CD8-positive, alpha-beta memory T cell (primary cell): ENCODE measurements at regions not wholly inside any gene's neighbourhood (a gene's known extent, or its start where the extent isn't known, plus 50 kb on each side); places are given as distances from the start of the nearest gene placed in this dataset.

ENCODE experiments used
- CTCF ChIA-PET: fragments of 350-600 bp; sonication (Branson Sonifier 250); formaldehyde crosslinking; loops from one replicate; lab custom pipeline; 2021; ENCODE audit warnings: antibody characterized with exemption; lab: Charles Lee
- POLR2A ChIA-PET: fragments of 350-600 bp; sonication (Branson Sonifier 250); formaldehyde crosslinking; loops from one replicate; lab custom pipeline; 2021; ENCODE audit warnings: antibody characterized with exemption; lab: Charles Lee
- DNase-seq, 5 donors: peaks; one replicate each; pipeline versions ENCODE4 v3.0.0 to v3.0.0-alpha.2; 2020 to 2022; ENCODE audit warnings: mixed read lengths in 1 of 5
- H3K27ac ChIP-seq: one replicate; pipeline ENCODE4 v1.7.0; 2013; ENCODE audit warnings: low read depth, mild to moderate bottlenecking, low read length, moderate library complexity
- H3K27me3 ChIP-seq: 2 replicates; pipeline ENCODE4 v1.7.0; 2013; ENCODE audit warnings: low read length, mild to moderate bottlenecking; ENCODE audit not compliant: insufficient read depth, poor library complexity, severe bottlenecking
- H3K36me3 ChIP-seq: 2 replicates; pipeline ENCODE4 v1.7.0; 2013; ENCODE audit warnings: mild to moderate bottlenecking, low read length, moderate library complexity; ENCODE audit not compliant: insufficient read depth
- H3K4me1 ChIP-seq: 2 replicates; pipeline ENCODE4 v1.7.0; 2013; ENCODE audit warnings: mild to moderate bottlenecking, low read length, moderate library complexity; ENCODE audit not compliant: insufficient read depth
- H3K4me3 ChIP-seq: 2 replicates; pipeline ENCODE4 v1.7.0; 2013; ENCODE audit warnings: mild to moderate bottlenecking, low read length
- H3K9me3 ChIP-seq: 2 replicates; pipeline ENCODE4 v1.7.0; 2013; ENCODE audit warnings: mild to moderate bottlenecking, low read length
- H3K27ac Mint-ChIP-seq, 8 donors: one replicate each; pipeline ENCODE4 v1.8.0; 2020 to 2021; ENCODE audit warnings: mixed read lengths in 8 of 8, mild to moderate bottlenecking in 6 of 8, inconsistent platforms in 3 of 8, moderate library complexity in 3 of 8
- H3K27me3 Mint-ChIP-seq, 2 donors: one replicate each; pipeline ENCODE4 v1.8.0; 2020 to 2021; ENCODE audit warnings: mixed read lengths in 2 of 2, mild to moderate bottlenecking in 1 of 2, moderate library complexity in 1 of 2
- H3K36me3 Mint-ChIP-seq, 3 donors: one replicate each; pipeline ENCODE4 v1.8.0; 2020 to 2021; ENCODE audit warnings: mixed read lengths in 3 of 3, inconsistent platforms in 1 of 3, mild to moderate bottlenecking in 1 of 3
- H3K4me1 Mint-ChIP-seq, 3 donors: one replicate each; pipeline ENCODE4 v1.8.0; 2020 to 2021; ENCODE audit warnings: mixed read lengths in 3 of 3, inconsistent platforms in 1 of 3, mild to moderate bottlenecking in 1 of 3
- H3K4me3 Mint-ChIP-seq, 7 donors: one replicate each; pipeline ENCODE4 v1.8.0; 2020 to 2021; ENCODE audit warnings: mixed read lengths in 7 of 7, mild to moderate bottlenecking in 6 of 7, moderate library complexity in 4 of 7, inconsistent platforms in 2 of 7
- H3K9me3 Mint-ChIP-seq, 5 donors: one replicate each; pipeline ENCODE4 v1.8.0; 2020 to 2022; ENCODE audit warnings: mixed read lengths in 5 of 5, mild to moderate bottlenecking in 3 of 5, moderate library complexity in 2 of 5, inconsistent platforms in 1 of 5

- ChIA-PET POLR2A (no interaction called here), CTCF (no interaction called here)
- H3K36me3 ChIP-seq: no peaks in the 10 kb centered on the region
- H3K4me3 ChIP-seq: no peak overlapping the region
- no peaks in the 10 kb centered on the region for H3K36me3 Mint-ChIP-seq
- no peaks in the 10 kb centered on the region for H3K27me3 ChIP-seq
- no peak overlapping the region for H3K27ac Mint-ChIP-seq
- DNase-seq: no peak
- H3K27ac ChIP-seq: no peak overlapping the region
- H3K27me3 Mint-ChIP-seq: no peaks in the 10 kb centered on the region
- H3K4me1 ChIP-seq: no peaks in the 10 kb centered on the region
- H3K4me3 Mint-ChIP-seq: no peak overlapping the region
- no peaks in the 10 kb centered on the region for H3K9me3 ChIP-seq
- no peaks in the 10 kb centered on the region for H3K4me1 Mint-ChIP-seq
- H3K9me3 Mint-ChIP-seq: peaks cover 0 to 7% (median 0%) of the 10 kb centered on the region in 5 donors
Observed at GRCh38 chr6:121998631-121999030, 400.8 kb upstream of the HSF2 start.

DNA sequence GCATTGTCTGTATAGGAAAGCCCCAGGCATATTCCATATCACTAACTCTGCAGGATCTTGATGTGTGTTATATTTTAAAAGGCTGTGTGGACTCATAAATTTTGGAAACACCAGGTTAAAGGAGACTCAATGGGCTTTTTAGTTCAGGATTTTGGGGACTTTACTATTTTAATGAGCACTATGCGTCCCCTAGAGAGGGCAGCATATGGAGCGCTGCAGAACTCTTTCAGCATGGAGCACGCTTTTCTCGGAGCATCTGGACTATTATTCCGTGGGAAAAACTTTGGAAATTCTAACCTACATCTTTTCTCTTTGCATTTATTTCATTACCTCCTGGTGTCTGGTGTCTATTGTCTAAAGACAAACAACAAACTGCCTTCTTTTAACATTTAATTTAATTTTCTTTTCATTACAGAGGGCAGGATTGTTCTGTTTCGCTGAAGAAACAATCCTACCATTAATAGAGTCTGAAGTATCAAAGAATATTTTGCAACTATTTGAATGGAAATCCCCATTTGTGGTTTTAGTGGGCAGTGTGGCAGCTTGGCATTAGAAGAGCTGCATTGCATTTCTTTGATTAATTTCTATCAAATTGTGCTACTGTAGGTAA is 399.9 kb upstream of the HSF2 start:
- CTCF ChIA-PET: no interaction called here
- H3K27me3 ChIP-seq: no peaks in the 10 kb centered on the region
- POLR2A ChIA-PET: no interaction called here
- H3K4me3 ChIP-seq: no peak overlapping the region
- peaks cover 0 to 7% (median 2%) of the 10 kb centered on the region in 5 donors for H3K9me3 Mint-ChIP-seq
- no peak for DNase-seq
- H3K27ac Mint-ChIP-seq: no peak overlapping the region
- no peaks in the 10 kb centered on the region for H3K4me1 ChIP-seq
- no peaks in the 10 kb centered on the region for H3K36me3 Mint-ChIP-seq
- H3K4me1 Mint-ChIP-seq: no peaks in the 10 kb centered on the region
- no peak overlapping the region for H3K27ac ChIP-seq
- no peaks in the 10 kb centered on the region for H3K9me3 ChIP-seq
- no peaks in the 10 kb centered on the region for H3K27me3 Mint-ChIP-seq
- H3K4me3 Mint-ChIP-seq: no peak overlapping the region
- no peaks in the 10 kb centered on the region for H3K36me3 ChIP-seq

DNA sequence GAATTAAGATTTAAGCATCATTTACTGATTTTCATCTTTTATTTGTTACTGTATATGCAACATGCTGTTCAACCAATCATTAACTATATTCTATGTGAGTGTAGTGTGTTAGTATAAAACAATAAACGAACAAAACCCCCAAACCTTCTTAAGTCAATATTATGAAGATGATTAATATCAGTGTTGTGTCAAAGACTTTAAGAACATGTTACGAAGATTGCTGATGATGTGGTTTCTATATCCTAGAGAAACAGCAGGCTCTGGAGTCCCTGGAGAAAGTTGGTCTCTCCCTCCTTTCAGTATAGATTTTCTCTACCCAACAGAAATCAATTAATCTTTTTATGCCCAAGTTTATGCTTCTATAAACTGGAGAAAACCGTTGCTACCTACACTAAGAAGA is 393.8 kb upstream of the HSF2 start:
- no peaks in the 10 kb centered on the region for H3K27me3 ChIP-seq
- peaks cover 0 to 2% (median 0%) of the 10 kb centered on the region in 5 donors for H3K9me3 Mint-ChIP-seq
- POLR2A ChIA-PET: no interaction called here
- no peak for DNase-seq
- no peaks in the 10 kb centered on the region for H3K27me3 Mint-ChIP-seq
- H3K9me3 ChIP-seq: no peaks in the 10 kb centered on the region
- H3K4me3 Mint-ChIP-seq: no peak overlapping the region
- H3K4me1 ChIP-seq: no peaks in the 10 kb centered on the region
- CTCF ChIA-PET: no interaction called here
- H3K27ac Mint-ChIP-seq: no peak overlapping the region
- no peak overlapping the region for H3K4me3 ChIP-seq
- H3K36me3 Mint-ChIP-seq: no peaks in the 10 kb centered on the region
- no peaks in the 10 kb centered on the region for H3K4me1 Mint-ChIP-seq
- H3K27ac ChIP-seq: no peak overlapping the region
- no peaks in the 10 kb centered on the region for H3K36me3 ChIP-seq

- Histone ChIP-seq H3K4me3 (no peak overlapping the region), H3K36me3 (no peaks in the 10 kb centered on the region), H3K27me3 (no peaks in the 10 kb centered on the region), H3K4me1 (no peaks in the 10 kb centered on the region), H3K27ac (no peak overlapping the region), H3K9me3 (no peaks in the 10 kb centered on the region)
- H3K27ac Mint-ChIP-seq: no peak overlapping the region
- ChIA-PET POLR2A (no interaction called here), CTCF (no interaction called here)
- no peak for DNase-seq
- no peak overlapping the region for H3K4me3 Mint-ChIP-seq
- H3K27me3 Mint-ChIP-seq: no peaks in the 10 kb centered on the region
- H3K9me3 Mint-ChIP-seq: peaks cover 0 to 2% (median 0%) of the 10 kb centered on the region in 5 donors
- H3K4me1 Mint-ChIP-seq: no peaks in the 10 kb centered on the region
- H3K36me3 Mint-ChIP-seq: no peaks in the 10 kb centered on the region
Observed at GRCh38 chr6:122007339-122007738, 392.1 kb upstream of the HSF2 start.

- H3K9me3 ChIP-seq: no peaks in the 10 kb centered on the region
- no peaks in the 10 kb centered on the region for H3K4me1 ChIP-seq
- no peaks in the 10 kb centered on the region for H3K27me3 Mint-ChIP-seq
- H3K27me3 ChIP-seq: no peaks in the 10 kb centered on the region
- H3K4me1 Mint-ChIP-seq: no peaks in the 10 kb centered on the region
- DNase-seq: no peak
- H3K4me3 Mint-ChIP-seq: no peak overlapping the region
- no peaks in the 10 kb centered on the region for H3K36me3 ChIP-seq
- ChIA-PET POLR2A (no interaction called here), CTCF (no interaction called here)
- peaks cover 0 to 2% (median 0%) of the 10 kb centered on the region in 5 donors for H3K9me3 Mint-ChIP-seq
- no peak overlapping the region for H3K4me3 ChIP-seq
- no peak overlapping the region for H3K27ac Mint-ChIP-seq
- H3K36me3 Mint-ChIP-seq: no peaks in the 10 kb centered on the region
- H3K27ac ChIP-seq: no peak overlapping the region
Observed at GRCh38 chr6:122008101-122008999, 391.1 kb upstream of the HSF2 start.

DNA sequence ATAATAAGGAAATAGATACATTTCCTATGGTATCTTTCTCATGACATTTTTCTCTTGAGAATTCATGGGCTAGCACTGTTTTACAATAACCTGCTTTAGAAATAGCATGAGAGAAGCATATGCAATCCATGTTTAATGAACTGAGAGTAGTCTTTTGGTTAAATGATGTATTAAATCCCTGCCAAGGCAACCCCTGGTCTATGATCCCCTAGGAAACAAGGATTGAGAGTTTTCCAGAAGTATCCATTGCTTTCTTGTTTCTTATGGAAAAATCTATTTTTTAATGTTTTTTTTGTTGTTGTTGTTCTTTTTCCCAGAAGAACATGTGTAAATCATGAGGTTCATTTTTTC is 390.5 kb upstream of the HSF2 start:
- Mint-ChIP-seq H3K4me1 (no peaks in the 10 kb centered on the region), H3K27me3 (no peaks in the 10 kb centered on the region), H3K4me3 (no peak overlapping the region), H3K36me3 (no peaks in the 10 kb centered on the region), H3K9me3 (peaks cover 0 to 2% (median 0%) of the 10 kb centered on the region in 5 donors), H3K27ac (no peak overlapping the region)
- Histone ChIP-seq H3K27me3 (no peaks in the 10 kb centered on the region), H3K4me3 (no peak overlapping the region), H3K36me3 (no peaks in the 10 kb centered on the region), H3K9me3 (no peaks in the 10 kb centered on the region), H3K4me1 (no peaks in the 10 kb centered on the region), H3K27ac (no peak overlapping the region)
- DNase-seq: no peak
- ChIA-PET POLR2A (no interaction called here), CTCF (no interaction called here)

DNA sequence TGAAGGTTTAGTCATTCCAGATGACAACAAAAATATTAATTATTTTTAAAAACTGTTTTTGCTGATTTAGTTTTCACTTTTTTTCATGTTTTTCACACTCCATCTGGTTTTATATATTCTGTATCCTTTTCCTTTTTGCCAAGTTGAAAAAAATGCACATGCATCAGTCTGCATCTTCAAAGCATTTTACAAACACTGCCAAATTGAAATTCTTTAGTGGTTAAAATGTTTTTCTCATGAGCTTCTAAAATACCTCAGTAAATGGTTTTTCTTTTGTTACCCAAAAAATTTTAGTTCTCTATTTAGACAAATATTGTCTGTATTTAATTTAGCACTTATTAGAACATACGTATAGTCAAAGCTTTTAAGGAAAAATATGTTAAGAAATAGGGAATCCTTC is 386.9 kb upstream of the HSF2 start:
- Mint-ChIP-seq H3K9me3 (no peaks in the 10 kb centered on the region), H3K4me3 (no peak overlapping the region), H3K27ac (no peak overlapping the region), H3K4me1 (no peaks in the 10 kb centered on the region), H3K27me3 (no peaks in the 10 kb centered on the region), H3K36me3 (no peaks in the 10 kb centered on the region)
- H3K4me3 ChIP-seq: no peak overlapping the region
- no peaks in the 10 kb centered on the region for H3K4me1 ChIP-seq
- H3K9me3 ChIP-seq: no peaks in the 10 kb centered on the region
- no peaks in the 10 kb centered on the region for H3K27me3 ChIP-seq
- CTCF ChIA-PET: no interaction called here
- DNase-seq: no peak
- POLR2A ChIA-PET: no interaction called here
- no peak overlapping the region for H3K27ac ChIP-seq
- no peaks in the 10 kb centered on the region for H3K36me3 ChIP-seq

GRCh38 chr6:122014961-122015360 is 384.5 kb upstream of the HSF2 start:
- POLR2A ChIA-PET: no interaction called here
- CTCF ChIA-PET: no interaction called here
- H3K4me3 Mint-ChIP-seq: no peak overlapping the region

More at GRCh38 chr6:122014961-122015360, 384.5 kb upstream of the HSF2 start:
- Mint-ChIP-seq H3K4me1 (no peaks in the 10 kb centered on the region), H3K27me3 (no peaks in the 10 kb centered on the region), H3K27ac (no peak overlapping the region), H3K9me3 (no peaks in the 10 kb centered on the region), H3K36me3 (no peaks in the 10 kb centered on the region)
- Histone ChIP-seq H3K4me1 (no peaks in the 10 kb centered on the region), H3K27ac (no peak overlapping the region), H3K9me3 (no peaks in the 10 kb centered on the region), H3K4me3 (no peak overlapping the region), H3K27me3 (no peaks in the 10 kb centered on the region), H3K36me3 (no peaks in the 10 kb centered on the region)
- DNase-seq: no peak
